Left lung (tissue), 4 donors: ENCODE measurements at regions not wholly inside any gene's neighbourhood (a gene's known extent, or its start where the extent isn't known, plus 50 kb on each side); places are given as distances from the start of the nearest gene placed in this dataset.

Source experiments
- ATAC-seq: fragments of 200-7000 bp; cut with Tn5 transposase; one replicate; pipeline ENCODE4 v1.9.1; 2020; ENCODE audit warnings: moderate library complexity
- DNase-seq, 4 donors: peaks; one replicate each; pipeline ENCODE4 v3.0.0-alpha.2; 2013 to 2020
- H3K27ac ChIP-seq, 2 donors: fragments of 200-600 bp; sonication (generic) in 1 of 2; one replicate each; pipeline versions ENCODE4 v1.5.0 to v1.8.0; 2020 to 2021
- H3K27me3 ChIP-seq, 2 donors: fragments of 200-600 bp; sonication (generic) in 1 of 2; one replicate each; pipeline versions ENCODE4 v1.5.0 to v1.8.0; 2020 to 2021
- H3K36me3 ChIP-seq, 2 donors: fragments of 200-600 bp; sonication (generic) in 1 of 2; one replicate each; pipeline versions ENCODE4 v1.5.0 to v1.8.0; 2020 to 2021
- H3K4me1 ChIP-seq, 2 donors: fragments of 200-600 bp; one replicate each; pipeline ENCODE4 v1.8.0; 2021
- H3K4me3 ChIP-seq, 2 donors: fragments of 200-600 bp; sonication (generic) in 1 of 2; one replicate each; pipeline versions ENCODE4 v1.5.0 to v1.8.0; 2020 to 2021; ENCODE audit warnings: mild to moderate bottlenecking in 1 of 2
- H3K9me3 ChIP-seq, 2 donors: fragments of 200-600 bp; sonication (generic) in 1 of 2; one replicate each; pipeline versions ENCODE4 v1.5.0 to v1.8.0; 2020 to 2021
- CTCF ChIP-seq, 2 donors: fragments of 200-600 bp; sonication (generic) in 1 of 2; IDR thresholded peaks; one replicate each; pipeline versions ENCODE4 v1.5.0 to v1.8.0; 2021; ENCODE audit warnings: antibody characterized with exemption in 2 of 2
- intact Hi-C, 2 donors: fragments of 100-400 bp; cut with DNase I; formaldehyde crosslinking; loops; one replicate each; pipeline versions ENCODE4 v1.11.2 to v1.14.2; 2022
- donor health status: DM: no; HTN: yes; CAD: no.
- donor health status: DM: no; HTN: no; CAD: no.

- DNase-seq (no peak), ATAC-seq (no peak)
- intact Hi-C loops = no loop called here
- no peaks in the 10 kb centered on the region for H3K27me3 ChIP-seq
- no peak overlapping the region for H3K27ac ChIP-seq
- no peaks in the 10 kb centered on the region for H3K9me3 ChIP-seq
- H3K4me3 ChIP-seq = no peak overlapping the region
- no peak for TF ChIP-seq CTCF (IDR thresholded peaks at IDR 0.05)
- no peaks in the 10 kb centered on the region for H3K36me3 ChIP-seq
- no peaks in the 10 kb centered on the region for H3K4me1 ChIP-seq
Measured at GRCh38 chr5:106907979-106908378, 762.8 kb downstream of the EFNA5 start.

- no peaks in the 10 kb centered on the region for H3K9me3 ChIP-seq
- no peaks in the 10 kb centered on the region for H3K4me1 ChIP-seq
- H3K4me3 ChIP-seq = no peak overlapping the region
- no peak overlapping the region for H3K27ac ChIP-seq
- no peaks in the 10 kb centered on the region for H3K27me3 ChIP-seq
- TF ChIP-seq CTCF (IDR thresholded peaks at IDR 0.05) = no peak
- DNase-seq (no peak), ATAC-seq (no peak)
- intact Hi-C loops = no loop called here
- no peaks in the 10 kb centered on the region for H3K36me3 ChIP-seq
Measured at GRCh38 chr5:106906199-106906598, 764.5 kb downstream of the EFNA5 start.

GRCh38 chr5:106894964-106895363, 775.8 kb downstream of the EFNA5 start:
- no peak for TF ChIP-seq CTCF (IDR thresholded peaks at IDR 0.05)
- Histone ChIP-seq H3K4me3 (no peak overlapping the region), H3K9me3 (no peaks in the 10 kb centered on the region), H3K4me1 (no peaks in the 10 kb centered on the region), H3K27ac (no peak overlapping the region), H3K27me3 (no peaks in the 10 kb centered on the region), H3K36me3 (no peaks in the 10 kb centered on the region)
- ATAC-seq (peak; percentile 22), DNase-seq (no peak)
- intact Hi-C loops = no loop called here

GRCh38 chr5:106882035-106882434, 788.7 kb downstream of the EFNA5 start:
- no peak for TF ChIP-seq CTCF (IDR thresholded peaks at IDR 0.05)
- no peak overlapping the region for H3K4me3 ChIP-seq

GRCh38 chr5:106880656-106881055, 790.1 kb downstream of the EFNA5 start:
- Histone ChIP-seq H3K4me1 (no peaks in the 10 kb centered on the region), H3K27ac (no peak overlapping the region), H3K27me3 (no peaks in the 10 kb centered on the region), H3K36me3 (no peaks in the 10 kb centered on the region), H3K9me3 (no peaks in the 10 kb centered on the region), H3K4me3 (no peak overlapping the region)
- intact Hi-C loops = no loop called here
- DNase-seq = no peak
- no peak for TF ChIP-seq CTCF (IDR thresholded peaks at IDR 0.05)
- peak; percentile 41 for ATAC-seq

More at GRCh38 chr5:106882035-106882434, 788.7 kb downstream of the EFNA5 start:
- intact Hi-C loops = no loop called here
- Histone ChIP-seq H3K27me3 (no peaks in the 10 kb centered on the region), H3K4me1 (no peaks in the 10 kb centered on the region), H3K9me3 (no peaks in the 10 kb centered on the region), H3K36me3 (no peaks in the 10 kb centered on the region), H3K27ac (no peak overlapping the region)
- DNase-seq = no peak
- ATAC-seq = no peak
